ENCODE measurements at regions not wholly inside any gene's neighbourhood (a gene's known extent, or its start where the extent isn't known, plus 50 kb on each side); places are given as distances from the start of the nearest gene placed in this dataset.
"Not testable (repeated sequence)": the region's sequence is repeated elsewhere in the genome, so short reads cannot be mapped to it uniquely, and the experiment has no call there.

GRCh38 chr13:65342541-65343337 lies 1887.4 kb downstream of the PCDH9 start:
- no peak for DNase-seq

GRCh38 chr13:65339241-65339640 lies 1890.9 kb downstream of the PCDH9 start:
- DNase-seq, result no peak

GRCh38 chr13:65336916-65337315 lies 1893.2 kb downstream of the PCDH9 start:
- DNase-seq, result no peak

- DNase-seq, result no peak
Observed at GRCh38 chr13:65336087-65336749, 1893.9 kb downstream of the PCDH9 start.

GRCh38 chr13:65330691-65331090 lies 1899.4 kb downstream of the PCDH9 start:
- no peak for DNase-seq

- DNase-seq, result no peak
Observed at GRCh38 chr13:65330287-65330686, 1899.8 kb downstream of the PCDH9 start.

GRCh38 chr13:65323192-65323591 lies 1906.9 kb downstream of the PCDH9 start:
- not testable (repeated sequence) for DNase-seq

GRCh38 chr13:65321423-65321822 lies 1908.7 kb downstream of the PCDH9 start:
- DNase-seq, result not testable (repeated sequence)

- no peak for DNase-seq
Observed at GRCh38 chr13:65314008-65314407, 1916.1 kb downstream of the PCDH9 start.

GRCh38 chr13:65310663-65311328 lies 1919.3 kb downstream of the PCDH9 start:
- no peak for DNase-seq

GRCh38 chr13:65309906-65310305 lies 1920.2 kb downstream of the PCDH9 start:
- no peak for DNase-seq

GRCh38 chr13:65308729-65309128 lies 1921.4 kb downstream of the PCDH9 start:
- DNase-seq, result not testable (repeated sequence)

- no peak for DNase-seq
Observed at GRCh38 chr13:65307056-65307455, 1923.1 kb downstream of the PCDH9 start.

GRCh38 chr13:65302691-65303090 lies 1927.4 kb downstream of the PCDH9 start:
- DNase-seq, result no peak

GRCh38 chr13:65301506-65301905 lies 1928.6 kb downstream of the PCDH9 start:
- no peak for DNase-seq

GRCh38 chr13:65300220-65300619 lies 1929.9 kb downstream of the PCDH9 start:
- no peak for DNase-seq

- DNase-seq, result no peak
Observed at GRCh38 chr13:65293530-65294198, 1936.5 kb downstream of the PCDH9 start.

- no peak for DNase-seq
Observed at GRCh38 chr13:65292488-65292901, 1937.6 kb downstream of the PCDH9 start.

GRCh38 chr13:65287405-65287804 lies 1942.7 kb downstream of the PCDH9 start:
- DNase-seq, result no peak

- DNase-seq, result no peak
Observed at GRCh38 chr13:65275838-65276630, 1954.1 kb downstream of the PCDH9 start.

GRCh38 chr13:65275108-65275507 lies 1955.0 kb downstream of the PCDH9 start:
- DNase-seq, result no peak

GRCh38 chr13:65273811-65274420 lies 1956.2 kb downstream of the PCDH9 start:
- DNase-seq, result not testable (repeated sequence)
